ENCODE measurements at regions not wholly inside any gene's neighbourhood (a gene's known extent, or its start where the extent isn't known, plus 50 kb on each side); places are given as distances from the start of the nearest gene placed in this dataset.

- no peak overlapping the region for H3K23ac ChIP-seq (ENCODE audit: low read depth, low read length, poor library complexity)
- H3K4me3 ChIP-seq (ENCODE audit: low read length in 2 of 2): no peak overlapping the region
- no CpG with 5 or more reads among the region's 1 CpG for WGBS, 2 donors (ENCODE audit: extremely low coverage in 2 of 2, insufficient read length in 2 of 2, insufficient replicate concordance in 1 of 2)
Observed at GRCh38 chr5:133769842-133770241, 157.5 kb upstream of the FSTL4 start.

GRCh38 chr5:133763744-133764143 lies 151.4 kb upstream of the FSTL4 start:
- H3K18ac ChIP-seq (ENCODE audit: low read length): no peak overlapping the region
- H3K4me1 ChIP-seq (ENCODE audit: control insufficient read depth in 2 of 2, insufficient read depth in 1 of 2, low read depth in 1 of 2, low read length in 2 of 2): no peaks in the 10 kb centered on the region
- H4K8ac ChIP-seq (ENCODE audit: low read depth, low read length): no peak overlapping the region
- H2BK5ac ChIP-seq (ENCODE audit: low read length): no peak overlapping the region
- no peak overlapping the region for H3K27ac ChIP-seq (replicated peaks; ENCODE audit: low read length)
- no peak overlapping the region for H2AK5ac ChIP-seq (ENCODE audit: low read depth, low read length)
- H3K4me2 ChIP-seq (ENCODE audit: insufficient read depth, low read length, poor library complexity, severe bottlenecking): no peak overlapping the region
- H3K4me3 ChIP-seq (ENCODE audit: low read length in 2 of 2): no peak overlapping the region
- H3K9me3 ChIP-seq (replicated peaks in 1 of 2; ENCODE audit: control insufficient read depth in 2 of 2, insufficient read depth in 1 of 2, low read depth in 1 of 2, low read length in 2 of 2): no peaks in the 10 kb centered on the region
- H2BK120ac ChIP-seq (ENCODE audit: low read depth, low read length): no peak overlapping the region
- H3K27me3 ChIP-seq (ENCODE audit: control insufficient read depth in 3 of 3, insufficient read depth in 3 of 3, low read depth in 1 of 3, low read length in 3 of 3): no peaks in the 10 kb centered on the region
- H2AFZ ChIP-seq (ENCODE audit: low read length): no peak overlapping the region
- no peak overlapping the region for H3K14ac ChIP-seq (ENCODE audit: low read length)
- no peaks in the 10 kb centered on the region for H3K79me1 ChIP-seq (ENCODE audit: low read depth, low read length)
- H3K4ac ChIP-seq (ENCODE audit: low read length): no peak overlapping the region
- WGBS, 2 donors (ENCODE audit: extremely low coverage in 2 of 2, insufficient read length in 2 of 2, insufficient replicate concordance in 1 of 2): no CpG with 5 or more reads among the region's 4 CpGs
- no peaks in the 10 kb centered on the region for H3K36me3 ChIP-seq (replicated peaks in 1 of 2; ENCODE audit: control insufficient read depth in 2 of 2, insufficient read depth in 2 of 2, low read length in 2 of 2)
- no peak overlapping the region for H4K91ac ChIP-seq (ENCODE audit: low read depth, low read length, poor library complexity)
- no peak overlapping the region for H3K23ac ChIP-seq (ENCODE audit: low read depth, low read length, poor library complexity)
- H2BK15ac ChIP-seq (ENCODE audit: low read length): no peak overlapping the region
- no peak for DNase-seq (ENCODE audit: low spot score)
- no peak overlapping the region for H2BK12ac ChIP-seq (ENCODE audit: low read length)
- no peak overlapping the region for H3K9ac ChIP-seq (ENCODE audit: low read depth, low read length, poor library complexity)

More at GRCh38 chr5:133769842-133770241, 157.5 kb upstream of the FSTL4 start:
- Histone ChIP-seq H2BK12ac (ENCODE audit: low read length) (no peak overlapping the region), H3K18ac (ENCODE audit: low read length) (no peak overlapping the region), H2BK5ac (ENCODE audit: low read length) (no peak overlapping the region), H3K79me1 (ENCODE audit: low read depth, low read length) (no peaks in the 10 kb centered on the region), H2BK15ac (ENCODE audit: low read length) (no peak overlapping the region), H2AFZ (ENCODE audit: low read length) (no peak overlapping the region), H3K4me2 (ENCODE audit: insufficient read depth, low read length, poor library complexity, severe bottlenecking) (no peak overlapping the region), H3K27me3 (ENCODE audit: control insufficient read depth in 3 of 3, insufficient read depth in 3 of 3, low read depth in 1 of 3, low read length in 3 of 3) (peaks cover 0 to 2% (median 0%) of the 10 kb centered on the region in 3 experiments), H3K4me1 (ENCODE audit: control insufficient read depth in 2 of 2, insufficient read depth in 1 of 2, low read depth in 1 of 2, low read length in 2 of 2) (no peaks in the 10 kb centered on the region), H2AK5ac (ENCODE audit: low read depth, low read length) (no peak overlapping the region), H3K14ac (ENCODE audit: low read length) (no peak overlapping the region), H3K36me3 (replicated peaks in 1 of 2; ENCODE audit: control insufficient read depth in 2 of 2, insufficient read depth in 2 of 2, low read length in 2 of 2) (no peaks in the 10 kb centered on the region), H3K27ac (replicated peaks; ENCODE audit: low read length) (no peak overlapping the region), H3K4ac (ENCODE audit: low read length) (no peak overlapping the region), H4K8ac (ENCODE audit: low read depth, low read length) (no peak overlapping the region), H3K9ac (ENCODE audit: low read depth, low read length, poor library complexity) (no peak overlapping the region), H4K91ac (ENCODE audit: low read depth, low read length, poor library complexity) (no peak overlapping the region), H3K9me3 (replicated peaks in 1 of 2; ENCODE audit: control insufficient read depth in 2 of 2, insufficient read depth in 1 of 2, low read depth in 1 of 2, low read length in 2 of 2) (no peaks in the 10 kb centered on the region), H2BK120ac (ENCODE audit: low read depth, low read length) (no peak overlapping the region)
- DNase-seq (ENCODE audit: low spot score): no peak

GRCh38 chr5:133761632-133762031 lies 149.3 kb upstream of the FSTL4 start:
- Histone ChIP-seq H3K4ac (ENCODE audit: low read length) (no peak overlapping the region), H4K91ac (ENCODE audit: low read depth, low read length, poor library complexity) (no peak overlapping the region), H2BK5ac (ENCODE audit: low read length) (no peak overlapping the region), H3K79me1 (ENCODE audit: low read depth, low read length) (no peaks in the 10 kb centered on the region), H3K4me1 (ENCODE audit: control insufficient read depth in 2 of 2, insufficient read depth in 1 of 2, low read depth in 1 of 2, low read length in 2 of 2) (no peaks in the 10 kb centered on the region), H3K9me3 (replicated peaks in 1 of 2; ENCODE audit: control insufficient read depth in 2 of 2, insufficient read depth in 1 of 2, low read depth in 1 of 2, low read length in 2 of 2) (no peaks in the 10 kb centered on the region), H2AFZ (ENCODE audit: low read length) (no peak overlapping the region), H3K27ac (replicated peaks; ENCODE audit: low read length) (no peak overlapping the region), H3K36me3 (replicated peaks in 1 of 2; ENCODE audit: control insufficient read depth in 2 of 2, insufficient read depth in 2 of 2, low read length in 2 of 2) (no peaks in the 10 kb centered on the region), H2BK12ac (ENCODE audit: low read length) (no peak overlapping the region), H3K18ac (ENCODE audit: low read length) (no peak overlapping the region), H3K27me3 (ENCODE audit: control insufficient read depth in 3 of 3, insufficient read depth in 3 of 3, low read depth in 1 of 3, low read length in 3 of 3) (no peaks in the 10 kb centered on the region), H4K8ac (ENCODE audit: low read depth, low read length) (no peak overlapping the region), H2AK5ac (ENCODE audit: low read depth, low read length) (no peak overlapping the region), H2BK15ac (ENCODE audit: low read length) (no peak overlapping the region), H3K14ac (ENCODE audit: low read length) (no peak overlapping the region), H3K4me2 (ENCODE audit: insufficient read depth, low read length, poor library complexity, severe bottlenecking) (no peak overlapping the region), H3K9ac (ENCODE audit: low read depth, low read length, poor library complexity) (no peak overlapping the region), H2BK120ac (ENCODE audit: low read depth, low read length) (no peak overlapping the region), H3K4me3 (ENCODE audit: low read length in 2 of 2) (no peak overlapping the region), H3K23ac (ENCODE audit: low read depth, low read length, poor library complexity) (no peak overlapping the region)
- no peak for DNase-seq (ENCODE audit: low spot score)
- no CpG with 5 or more reads among the region's 4 CpGs for WGBS, 2 donors (ENCODE audit: extremely low coverage in 2 of 2, insufficient read length in 2 of 2, insufficient replicate concordance in 1 of 2)

GRCh38 chr5:133760532-133760931 lies 148.2 kb upstream of the FSTL4 start:
- no peaks in the 10 kb centered on the region for H3K36me3 ChIP-seq (replicated peaks in 1 of 2; ENCODE audit: control insufficient read depth in 2 of 2, insufficient read depth in 2 of 2, low read length in 2 of 2)
- no CpG with 5 or more reads among the region's 3 CpGs for WGBS, 2 donors (ENCODE audit: extremely low coverage in 2 of 2, insufficient read length in 2 of 2, insufficient replicate concordance in 1 of 2)

More at GRCh38 chr5:133760532-133760931, 148.2 kb upstream of the FSTL4 start:
- DNase-seq (ENCODE audit: low spot score): no peak
- no peak overlapping the region for H3K14ac ChIP-seq (ENCODE audit: low read length)
- H3K4me2 ChIP-seq (ENCODE audit: insufficient read depth, low read length, poor library complexity, severe bottlenecking): no peak overlapping the region
- H3K4me1 ChIP-seq (ENCODE audit: control insufficient read depth in 2 of 2, insufficient read depth in 1 of 2, low read depth in 1 of 2, low read length in 2 of 2): no peaks in the 10 kb centered on the region
- H3K27ac ChIP-seq (replicated peaks; ENCODE audit: low read length): no peak overlapping the region
- H3K4me3 ChIP-seq (ENCODE audit: low read length in 2 of 2): no peak overlapping the region
- H4K91ac ChIP-seq (ENCODE audit: low read depth, low read length, poor library complexity): no peak overlapping the region
- H2BK15ac ChIP-seq (ENCODE audit: low read length): no peak overlapping the region
- no peak overlapping the region for H3K9ac ChIP-seq (ENCODE audit: low read depth, low read length, poor library complexity)
- no peaks in the 10 kb centered on the region for H3K27me3 ChIP-seq (ENCODE audit: control insufficient read depth in 3 of 3, insufficient read depth in 3 of 3, low read depth in 1 of 3, low read length in 3 of 3)
- no peak overlapping the region for H4K8ac ChIP-seq (ENCODE audit: low read depth, low read length)
- no peak overlapping the region for H3K18ac ChIP-seq (ENCODE audit: low read length)
- H2BK5ac ChIP-seq (ENCODE audit: low read length): no peak overlapping the region
- H2AK5ac ChIP-seq (ENCODE audit: low read depth, low read length): no peak overlapping the region
- H3K9me3 ChIP-seq (replicated peaks in 1 of 2; ENCODE audit: control insufficient read depth in 2 of 2, insufficient read depth in 1 of 2, low read depth in 1 of 2, low read length in 2 of 2): no peaks in the 10 kb centered on the region
- H3K79me1 ChIP-seq (ENCODE audit: low read depth, low read length): no peaks in the 10 kb centered on the region
- H2BK120ac ChIP-seq (ENCODE audit: low read depth, low read length): no peak overlapping the region
- no peak overlapping the region for H2AFZ ChIP-seq (ENCODE audit: low read length)
- no peak overlapping the region for H3K4ac ChIP-seq (ENCODE audit: low read length)
- H2BK12ac ChIP-seq (ENCODE audit: low read length): no peak overlapping the region
- no peak overlapping the region for H3K23ac ChIP-seq (ENCODE audit: low read depth, low read length, poor library complexity)
